Brain microvascular endothelial cell (primary cell): ENCODE measurements at regions not wholly inside any gene's neighbourhood (a gene's known extent, or its start where the extent isn't known, plus 50 kb on each side); places are given as distances from the start of the nearest gene placed in this dataset.

ENCODE experiments used
- DNase-seq: peaks from one replicate; pipeline ENCODE4 v3.0.0-alpha.2; 2020
- H3K27ac ChIP-seq: fragments of 250-450 bp; sonication (Bioruptor Pico); 2 replicates; pipeline ENCODE4 v1.5.1; 2020; ENCODE audit warnings: mild to moderate bottlenecking, moderate library complexity
- H3K27me3 ChIP-seq: fragments of 250-450 bp; sonication (Bioruptor Pico); replicated peaks from 2 replicates; pipeline ENCODE4 v1.5.1; 2020; ENCODE audit warnings: mild to moderate bottlenecking
- H3K36me3 ChIP-seq: fragments of 250-450 bp; sonication (Bioruptor Pico); replicated peaks from 2 replicates; pipeline ENCODE4 v1.5.1; 2020; ENCODE audit warnings: mild to moderate bottlenecking
- H3K4me3 ChIP-seq: 2 replicates; pipeline ENCODE4 v1.5.1; 2011; ENCODE audit warnings: low read depth, mild to moderate bottlenecking, control low read depth, low read length, moderate library complexity
- CTCF ChIP-seq: IDR thresholded peaks from 2 replicates; pipeline ENCODE4 v1.5.1; 2011; ENCODE audit warnings: low read depth, mild to moderate bottlenecking, moderate library complexity, low read length, control low read depth, inconsistent platforms; ENCODE audit errors: missing control alignments
- in situ Hi-C: cut with HindIII; loops from 2 replicates; pipeline ENCODE4 v1.10.0; 2017; ENCODE audit warnings: low sequenced_read_pairs, low pct_ligation_motif_present

- no peak for DNase-seq
- no peak for TF ChIP-seq CTCF
- no peaks in the 10 kb centered on the region for H3K27me3 ChIP-seq
- in situ Hi-C loops: no loop called here
- no peaks in the 10 kb centered on the region for H3K36me3 ChIP-seq
- H3K4me3 ChIP-seq: no peak overlapping the region
- no peak overlapping the region for H3K27ac ChIP-seq
Measured at GRCh38 chr1:187854457-187854856, 1025.7 kb downstream of the PLA2G4A start.

- no peak for TF ChIP-seq CTCF
- no peak for DNase-seq
- H3K27ac ChIP-seq: no peak overlapping the region
- in situ Hi-C loops: no loop called here
- no peaks in the 10 kb centered on the region for H3K36me3 ChIP-seq
- no peaks in the 10 kb centered on the region for H3K27me3 ChIP-seq
- no peak overlapping the region for H3K4me3 ChIP-seq
Measured at GRCh38 chr1:187862506-187862905, 1033.8 kb downstream of the PLA2G4A start.

GRCh38 chr1:187870552-187870951 is 1041.8 kb downstream of the PLA2G4A start:
- in situ Hi-C loops: no loop called here
- no peaks in the 10 kb centered on the region for H3K27me3 ChIP-seq
- H3K36me3 ChIP-seq: no peaks in the 10 kb centered on the region
- no peak overlapping the region for H3K27ac ChIP-seq
- no peak overlapping the region for H3K4me3 ChIP-seq
- DNase-seq: no peak
- TF ChIP-seq CTCF: no peak

- no peak for TF ChIP-seq CTCF
- in situ Hi-C loops: no loop called here
- Histone ChIP-seq H3K36me3 (no peaks in the 10 kb centered on the region), H3K4me3 (no peak overlapping the region), H3K27me3 (no peaks in the 10 kb centered on the region), H3K27ac (no peak overlapping the region)
- DNase-seq: no peak
Measured at GRCh38 chr1:187871177-187871845, 1042.6 kb downstream of the PLA2G4A start.

GRCh38 chr1:187872550-187872949 is 1043.8 kb downstream of the PLA2G4A start:
- no peak overlapping the region for H3K27ac ChIP-seq
- no peak for DNase-seq
- no peak for TF ChIP-seq CTCF
- H3K27me3 ChIP-seq: no peaks in the 10 kb centered on the region
- in situ Hi-C loops: no loop called here
- no peaks in the 10 kb centered on the region for H3K36me3 ChIP-seq
- H3K4me3 ChIP-seq: no peak overlapping the region

- Histone ChIP-seq H3K27ac (no peak overlapping the region), H3K27me3 (no peaks in the 10 kb centered on the region), H3K4me3 (no peak overlapping the region), H3K36me3 (no peaks in the 10 kb centered on the region)
- DNase-seq: no peak
- in situ Hi-C loops: no loop called here
- no peak for TF ChIP-seq CTCF
Measured at GRCh38 chr1:187873126-187873525, 1044.4 kb downstream of the PLA2G4A start.
